AG09309 (cell line): ENCODE measurements at regions not wholly inside any gene's neighbourhood (a gene's known extent, or its start where the extent isn't known, plus 50 kb on each side); places are given as distances from the start of the nearest gene placed in this dataset.

Source experiments
- DNase-seq: peaks from one replicate; pipeline ENCODE4 v3.0.0-alpha.2; 2010; ENCODE audit warnings: low read depth
- H3K4me3 ChIP-seq: 2 replicates; pipeline ENCODE4 v1.5.1; 2011; ENCODE audit warnings: mild to moderate bottlenecking, low read depth, low read length, moderate library complexity; ENCODE audit not compliant: control insufficient read depth
- TF ChIP-seq, protein P1 (sequence below): IDR thresholded peaks from 2 replicates; pipeline ENCODE4 v1.5.1; 2011; ENCODE audit warnings: mild to moderate bottlenecking, low read depth, low read length, inconsistent platforms; ENCODE audit not compliant: insufficient read depth, control insufficient read depth; ENCODE audit errors: missing control alignments

DNA sequence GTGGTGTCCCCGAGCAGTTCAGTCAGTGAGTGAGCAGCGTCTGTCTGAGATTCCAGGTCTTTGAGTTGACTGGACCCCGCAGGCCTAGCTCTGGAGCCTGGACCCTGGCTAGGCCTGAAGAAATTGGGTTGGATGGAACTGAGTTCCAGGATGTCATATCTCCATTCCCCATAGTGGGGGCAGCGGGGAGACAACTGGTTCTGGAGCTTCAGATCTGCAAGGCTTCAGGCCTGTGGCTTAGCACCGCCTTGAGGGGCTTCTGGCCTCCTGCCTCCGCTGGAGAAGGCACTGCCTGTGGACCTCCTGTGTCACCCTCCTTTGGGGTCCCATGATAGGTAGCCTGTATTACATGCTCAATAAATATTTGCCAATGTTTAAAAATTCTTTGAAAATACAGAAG, 288.4 kb upstream of the ID2 start:
- no peak overlapping the region for H3K4me3 ChIP-seq
- DNase-seq = no peak
- TF ChIP-seq, protein P1, sequence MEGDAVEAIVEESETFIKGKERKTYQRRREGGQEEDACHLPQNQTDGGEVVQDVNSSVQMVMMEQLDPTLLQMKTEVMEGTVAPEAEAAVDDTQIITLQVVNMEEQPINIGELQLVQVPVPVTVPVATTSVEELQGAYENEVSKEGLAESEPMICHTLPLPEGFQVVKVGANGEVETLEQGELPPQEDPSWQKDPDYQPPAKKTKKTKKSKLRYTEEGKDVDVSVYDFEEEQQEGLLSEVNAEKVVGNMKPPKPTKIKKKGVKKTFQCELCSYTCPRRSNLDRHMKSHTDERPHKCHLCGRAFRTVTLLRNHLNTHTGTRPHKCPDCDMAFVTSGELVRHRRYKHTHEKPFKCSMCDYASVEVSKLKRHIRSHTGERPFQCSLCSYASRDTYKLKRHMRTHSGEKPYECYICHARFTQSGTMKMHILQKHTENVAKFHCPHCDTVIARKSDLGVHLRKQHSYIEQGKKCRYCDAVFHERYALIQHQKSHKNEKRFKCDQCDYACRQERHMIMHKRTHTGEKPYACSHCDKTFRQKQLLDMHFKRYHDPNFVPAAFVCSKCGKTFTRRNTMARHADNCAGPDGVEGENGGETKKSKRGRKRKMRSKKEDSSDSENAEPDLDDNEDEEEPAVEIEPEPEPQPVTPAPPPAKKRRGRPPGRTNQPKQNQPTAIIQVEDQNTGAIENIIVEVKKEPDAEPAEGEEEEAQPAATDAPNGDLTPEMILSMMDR = no peak

- DNase-seq = no peak
- H3K4me3 ChIP-seq = no peak overlapping the region
- TF ChIP-seq, protein P1 = no peak
Measured at GRCh38 chr2:8394131-8394530, 287.7 kb upstream of the ID2 start.

DNA sequence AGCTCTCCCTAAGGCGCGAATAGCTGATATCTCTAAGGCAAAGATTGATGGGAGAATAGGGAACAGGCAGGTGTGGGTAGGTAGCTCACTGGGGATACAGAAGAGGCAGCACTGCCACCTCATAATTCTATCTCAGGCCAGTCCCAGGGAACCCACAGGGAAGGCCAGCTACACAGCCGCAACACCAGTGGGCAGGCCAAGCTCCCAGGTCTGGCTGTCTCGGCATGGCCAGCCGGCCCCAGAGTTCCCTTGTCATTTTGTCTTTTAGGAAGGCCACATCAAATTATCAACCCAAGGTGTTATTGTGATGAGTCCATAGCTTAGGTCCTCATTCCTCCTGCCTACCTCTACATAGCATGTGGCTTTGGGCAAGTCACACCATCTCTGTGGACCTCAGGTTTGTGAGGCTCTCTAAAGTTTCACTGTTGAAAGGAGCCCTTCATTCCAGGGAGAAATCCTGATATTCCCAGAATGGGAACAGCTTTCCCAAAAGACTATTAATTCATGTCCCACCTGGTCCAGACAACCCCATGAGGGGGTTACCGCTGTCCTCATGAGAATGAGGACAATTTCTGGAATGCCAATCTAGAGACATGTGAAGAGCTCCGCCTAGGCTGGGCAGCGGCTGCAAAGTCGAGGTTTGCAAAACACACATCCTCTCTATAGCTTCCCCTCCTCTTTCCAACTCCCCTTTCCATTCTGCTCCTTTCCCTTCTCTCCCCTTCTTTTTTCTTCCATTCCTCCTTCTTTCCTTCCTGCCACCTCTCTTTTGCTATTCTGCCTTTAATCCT, 287.1 kb upstream of the ID2 start:
- TF ChIP-seq, protein P1 = no peak
- no peak overlapping the region for H3K4me3 ChIP-seq
- no peak for DNase-seq

GRCh38 chr2:8395718-8396117, 286.1 kb upstream of the ID2 start:
- no peak for DNase-seq
- TF ChIP-seq, protein P1 = no peak
- H3K4me3 ChIP-seq = no peak overlapping the region

DNA sequence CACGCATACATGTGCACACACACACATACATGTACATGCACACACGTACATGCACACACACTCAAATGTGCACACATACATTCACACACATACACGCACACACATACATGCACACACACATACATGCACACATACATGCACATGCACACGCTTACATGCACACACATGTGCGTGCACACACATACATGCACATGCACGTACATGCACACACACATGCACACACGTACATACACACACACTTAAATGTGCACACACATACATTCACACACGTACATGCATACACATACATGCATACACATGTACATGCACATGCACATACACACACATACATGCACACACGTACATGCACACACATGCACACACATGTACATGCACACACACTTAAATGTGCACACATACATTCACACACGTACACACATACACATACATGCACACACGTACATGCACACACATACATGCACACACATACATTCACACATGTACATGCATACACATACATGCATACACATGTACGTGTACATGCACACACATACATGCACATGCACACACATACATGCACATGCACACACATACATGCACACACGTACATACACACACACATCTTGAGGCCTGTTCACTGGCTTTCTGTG, 283.7 kb upstream of the ID2 start:
- no peak overlapping the region for H3K4me3 ChIP-seq
- DNase-seq = no peak
- TF ChIP-seq, protein P1 = no peak

DNA sequence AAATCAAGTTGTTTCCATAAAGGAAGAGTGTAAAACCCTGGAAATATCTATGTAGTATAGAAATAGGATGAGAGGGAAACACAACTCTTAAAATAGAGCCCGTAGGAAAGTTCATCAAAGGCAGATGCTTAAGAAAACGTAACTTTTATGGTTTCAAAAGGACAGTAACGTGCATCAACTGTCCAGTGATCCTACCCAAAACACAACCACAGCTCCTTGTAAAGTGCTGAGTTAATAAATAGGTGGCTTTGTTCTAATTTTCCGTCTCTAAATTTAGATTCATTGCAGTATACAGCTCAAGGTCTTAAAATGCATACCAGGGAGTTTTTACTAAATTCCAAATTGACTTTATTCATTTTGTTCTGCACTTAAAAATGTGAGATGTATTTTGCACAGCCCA, 282.1 kb upstream of the ID2 start:
- H3K4me3 ChIP-seq = no peak overlapping the region
- DNase-seq = no peak
- TF ChIP-seq, protein P1 = no peak

GRCh38 chr2:8400196-8400595, 281.7 kb upstream of the ID2 start:
- TF ChIP-seq, protein P1 = no peak
- no peak for DNase-seq
- H3K4me3 ChIP-seq = no peak overlapping the region
